ENCODE measurements at regions not wholly inside any gene's neighbourhood (a gene's known extent, or its start where the extent isn't known, plus 50 kb on each side); places are given as distances from the start of the nearest gene placed in this dataset.
"Not testable (repeated sequence)": the region's sequence is repeated elsewhere in the genome, so short reads cannot be mapped to it uniquely, and the experiment has no call there.

DNA sequence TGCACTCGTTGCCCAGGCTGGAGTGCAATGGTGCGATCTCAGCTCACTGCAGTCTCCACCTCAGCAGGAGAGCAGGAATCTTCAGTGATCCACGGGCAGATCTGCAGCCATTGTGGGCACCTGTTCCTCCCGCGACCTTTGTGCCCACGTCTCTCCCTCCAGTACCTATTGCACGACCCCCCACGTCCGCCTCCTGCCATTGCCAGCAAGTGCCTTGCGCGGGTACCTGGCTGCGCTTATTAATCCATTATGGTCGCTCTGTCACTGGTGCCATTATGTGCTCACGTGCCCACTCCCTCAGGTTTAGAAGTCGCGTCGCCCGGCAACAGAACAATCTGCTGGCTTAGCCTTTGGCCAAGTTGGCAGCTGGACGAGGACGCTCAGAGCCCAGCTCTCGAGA lies 146.2 kb upstream of the C1QTNF3 start:
- FAIRE-seq = not testable (repeated sequence)

DNA sequence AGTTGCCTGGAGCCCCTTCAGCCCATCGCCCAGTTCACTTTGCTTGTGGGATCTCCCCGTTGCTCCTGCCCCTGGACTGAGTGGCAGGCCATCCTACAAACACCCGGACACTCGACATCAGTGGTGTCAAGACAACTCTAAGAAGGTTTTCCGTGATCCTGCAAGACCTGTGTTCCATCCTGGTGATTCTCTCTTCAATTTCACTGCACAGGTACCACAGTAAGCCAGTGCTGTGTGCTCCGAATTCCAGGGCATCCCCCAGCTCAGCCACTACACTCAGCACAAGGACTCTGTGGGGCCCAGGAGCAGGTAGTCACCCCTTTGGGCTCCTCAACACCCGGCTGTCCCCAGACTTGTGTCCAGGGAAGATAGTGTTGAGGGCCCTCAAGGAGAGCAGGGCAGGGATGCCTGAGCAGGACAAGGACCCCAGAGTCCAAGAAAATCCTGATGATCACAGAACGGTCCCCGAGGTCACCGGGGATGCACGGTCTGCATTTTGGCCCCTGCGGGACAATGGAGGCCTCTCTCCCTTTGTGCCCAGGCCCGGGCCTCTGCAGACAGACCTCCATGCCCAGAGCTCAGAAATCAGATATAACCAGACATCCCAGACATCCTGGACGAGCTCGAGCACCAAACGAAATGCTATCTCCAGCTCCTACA lies 146.9 kb upstream of the C1QTNF3 start:
- FAIRE-seq = not testable (repeated sequence)

DNA sequence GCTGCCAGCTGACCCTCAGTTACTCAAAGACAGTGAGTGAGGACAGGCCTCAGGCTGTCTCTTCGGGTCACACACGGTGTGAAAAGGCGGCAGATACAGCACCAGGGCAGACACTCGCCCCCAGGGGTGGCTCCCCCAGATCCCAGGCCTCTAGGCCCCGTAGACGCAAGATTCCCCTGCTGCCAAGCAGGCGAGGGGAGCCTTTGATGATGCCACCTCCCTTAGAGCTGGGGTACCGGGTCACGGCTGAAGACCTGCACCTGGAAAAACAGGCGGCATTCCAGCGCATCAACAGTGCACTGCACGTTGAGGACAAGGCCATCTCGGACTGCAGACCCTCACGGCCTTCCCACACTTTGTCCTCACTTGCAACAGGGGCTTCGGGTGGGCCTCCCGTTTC lies 147.5 kb upstream of the C1QTNF3 start:
- FAIRE-seq = not testable (repeated sequence)

DNA sequence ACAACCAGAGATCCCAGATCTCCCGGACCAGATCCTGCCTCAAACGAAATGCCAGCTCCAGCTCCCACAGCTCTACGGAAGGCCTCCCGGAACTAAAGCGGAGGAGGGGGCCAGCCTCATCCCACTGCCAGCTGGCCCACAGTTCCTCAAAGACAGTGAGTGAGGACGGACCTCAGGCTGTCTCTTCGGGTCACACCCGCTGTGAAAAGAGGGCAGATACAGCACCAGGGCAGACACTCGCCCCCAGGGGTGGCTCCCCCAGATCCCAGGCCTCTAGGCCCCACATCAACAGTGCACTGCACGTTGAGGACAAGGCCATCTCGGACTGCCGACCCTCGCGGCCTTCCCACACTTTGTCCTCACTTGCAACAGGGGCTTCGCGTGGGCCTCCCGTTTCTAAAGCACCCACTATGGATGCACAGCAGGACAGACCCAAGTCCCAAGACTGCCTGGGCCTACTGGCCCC lies 148.3 kb upstream of the C1QTNF3 start:
- not testable (repeated sequence) for FAIRE-seq

DNA sequence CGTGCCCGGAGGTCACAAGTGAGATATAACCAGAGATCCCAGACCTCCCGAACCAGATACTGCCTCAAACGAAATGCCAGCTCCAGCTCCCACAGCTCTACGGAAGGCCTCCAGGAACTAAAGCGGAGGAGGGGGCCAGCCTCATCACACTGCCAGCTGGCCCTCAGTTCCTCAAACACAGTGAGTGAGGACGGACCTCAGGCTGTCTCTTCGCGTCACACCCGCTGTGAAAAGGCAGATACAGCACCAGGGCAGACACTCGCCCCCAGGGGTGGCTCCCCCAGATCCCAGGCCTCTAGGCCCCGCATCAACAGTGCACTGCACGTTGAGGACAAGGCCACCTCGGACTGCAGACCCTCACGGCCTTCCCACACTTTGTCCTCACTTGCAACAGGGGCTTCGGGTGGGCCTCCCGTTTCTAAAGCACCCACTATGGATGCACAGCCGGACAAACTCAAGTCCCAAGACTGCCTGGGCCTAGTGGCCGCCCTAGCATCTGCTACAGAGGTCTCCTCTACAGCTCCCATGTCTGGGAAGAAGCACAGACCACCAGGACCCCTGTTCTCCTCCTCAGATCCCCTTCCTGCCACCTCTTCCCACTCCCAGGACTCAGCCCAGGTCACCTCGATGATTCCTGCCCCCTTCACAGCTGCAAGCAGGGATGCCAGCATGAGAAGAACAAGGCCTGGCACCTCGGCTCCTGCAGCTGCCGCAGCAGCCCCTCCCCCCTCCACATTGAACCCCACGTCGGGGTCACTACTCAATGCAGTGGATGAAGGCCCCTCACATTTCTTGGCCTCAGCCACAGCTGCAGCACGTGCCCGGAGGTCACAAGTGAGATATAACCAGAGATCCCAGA lies 149.3 kb upstream of the C1QTNF3 start:
- not testable (repeated sequence) for FAIRE-seq

DNA sequence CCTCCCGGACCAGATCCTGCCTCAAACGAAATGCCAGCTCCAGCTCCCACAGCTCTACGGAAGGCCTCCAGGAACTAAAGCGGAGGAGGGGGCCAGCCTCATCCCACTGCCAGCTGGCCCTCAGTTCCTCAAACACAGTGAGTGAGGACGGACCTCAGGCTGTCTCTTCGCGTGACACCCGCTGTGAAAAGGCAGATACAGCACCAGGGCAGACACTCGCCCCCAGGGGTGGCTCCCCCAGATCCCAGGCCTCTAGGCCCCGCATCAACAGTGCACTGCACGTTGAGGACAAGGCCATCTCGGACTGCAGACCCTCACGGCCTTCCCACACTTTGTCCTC lies 149.9 kb upstream of the C1QTNF3 start:
- not testable (repeated sequence) for FAIRE-seq

DNA sequence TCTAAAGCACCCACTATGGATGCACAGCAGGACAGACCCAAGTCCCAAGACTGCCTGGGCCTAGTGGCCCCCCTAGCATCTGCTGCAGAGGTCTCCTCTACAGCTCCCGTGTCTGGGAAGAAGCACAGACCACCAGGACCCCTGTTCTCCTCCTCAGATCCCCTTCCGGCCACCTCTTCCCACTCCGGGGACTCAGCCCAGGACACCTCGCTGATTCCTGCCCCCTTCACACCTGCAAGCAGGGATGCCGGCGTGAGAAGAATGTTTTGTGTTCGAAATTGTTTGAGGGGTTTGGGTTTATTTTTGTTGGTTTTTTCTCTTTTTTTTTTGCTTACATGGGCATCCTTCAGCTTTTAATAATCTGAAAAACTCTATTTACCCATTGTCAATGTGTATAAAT lies 150.3 kb upstream of the C1QTNF3 start:
- not testable (repeated sequence) for FAIRE-seq

DNA sequence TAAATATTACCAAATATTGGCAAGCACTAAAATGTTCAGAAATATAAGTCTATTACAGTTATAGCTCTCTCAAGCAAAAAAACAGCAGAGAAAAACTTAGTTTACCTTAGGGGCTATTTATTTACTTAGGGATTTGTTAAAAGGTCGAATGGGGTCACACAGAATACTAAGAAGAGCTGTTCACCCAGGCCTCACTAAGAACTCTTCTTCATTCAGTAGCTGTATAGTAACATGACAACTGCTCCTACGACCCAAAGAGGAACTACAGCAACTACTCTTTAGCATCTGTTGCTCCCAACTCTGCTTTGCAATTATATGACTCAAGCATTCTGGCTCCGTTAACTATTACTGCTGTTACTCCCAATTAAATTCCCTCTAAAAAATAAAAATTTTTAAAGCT lies 150.8 kb upstream of the C1QTNF3 start:
- not testable (repeated sequence) for FAIRE-seq

DNA sequence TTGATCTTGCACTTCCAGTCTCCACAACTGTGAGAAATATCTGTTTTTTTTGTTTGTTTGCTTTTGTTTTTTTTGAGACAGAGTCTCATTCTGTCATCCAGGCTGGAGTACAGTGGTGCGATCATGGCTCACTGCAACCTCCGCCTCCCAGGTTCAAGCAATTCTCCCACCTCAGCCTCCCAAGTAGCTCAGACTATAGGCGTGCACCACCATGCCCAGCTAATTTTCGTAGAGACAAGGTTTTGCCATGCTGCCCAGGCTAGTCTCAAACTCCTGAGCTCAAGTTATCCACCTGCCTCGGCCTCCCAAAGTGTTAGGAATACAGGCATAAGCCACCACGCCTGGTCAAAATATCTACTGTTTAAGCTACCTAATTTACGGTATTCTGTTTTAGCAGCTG lies 153.1 kb upstream of the C1QTNF3 start:
- FAIRE-seq = not testable (repeated sequence)

DNA sequence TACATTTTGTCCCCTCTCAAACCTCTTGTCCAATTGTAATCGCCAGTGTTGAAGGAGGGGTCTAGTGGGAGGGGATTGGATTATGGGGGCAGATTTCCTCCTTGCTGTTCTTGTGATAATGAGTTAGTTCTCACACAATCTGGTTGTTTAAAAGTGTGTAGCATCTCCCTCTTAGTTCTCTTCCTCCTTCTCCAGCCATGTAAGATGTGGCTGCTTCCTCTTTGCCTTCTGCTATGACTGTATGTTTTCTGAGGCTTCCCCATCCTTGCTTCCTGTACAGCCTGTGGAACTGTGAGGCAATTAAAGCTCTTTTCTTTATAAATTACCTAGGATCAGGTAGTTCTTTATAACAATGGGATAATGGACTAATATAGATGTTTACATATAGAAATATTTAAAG lies 162.3 kb upstream of the C1QTNF3 start:
- FAIRE-seq = not testable (repeated sequence)

DNA sequence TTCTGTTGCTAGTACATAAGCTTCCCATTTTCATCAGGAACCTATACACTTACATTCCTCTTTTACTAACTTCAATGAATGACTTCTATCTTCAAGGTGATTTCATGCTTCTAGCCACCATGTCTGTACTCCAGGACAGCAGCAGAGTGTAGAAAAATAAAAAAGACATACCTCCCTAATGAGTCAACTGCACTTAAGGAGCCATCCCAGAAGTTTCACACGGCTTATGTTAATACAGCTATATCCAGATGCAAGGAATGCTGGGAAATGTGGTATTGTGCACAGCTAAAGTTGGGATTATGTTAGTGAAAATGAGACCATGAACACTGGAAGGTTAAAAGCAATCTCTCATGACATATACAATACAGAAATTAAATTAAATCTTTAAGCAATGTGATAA lies 174.4 kb upstream of the C1QTNF3 start:
- not testable (repeated sequence) for FAIRE-seq

DNA sequence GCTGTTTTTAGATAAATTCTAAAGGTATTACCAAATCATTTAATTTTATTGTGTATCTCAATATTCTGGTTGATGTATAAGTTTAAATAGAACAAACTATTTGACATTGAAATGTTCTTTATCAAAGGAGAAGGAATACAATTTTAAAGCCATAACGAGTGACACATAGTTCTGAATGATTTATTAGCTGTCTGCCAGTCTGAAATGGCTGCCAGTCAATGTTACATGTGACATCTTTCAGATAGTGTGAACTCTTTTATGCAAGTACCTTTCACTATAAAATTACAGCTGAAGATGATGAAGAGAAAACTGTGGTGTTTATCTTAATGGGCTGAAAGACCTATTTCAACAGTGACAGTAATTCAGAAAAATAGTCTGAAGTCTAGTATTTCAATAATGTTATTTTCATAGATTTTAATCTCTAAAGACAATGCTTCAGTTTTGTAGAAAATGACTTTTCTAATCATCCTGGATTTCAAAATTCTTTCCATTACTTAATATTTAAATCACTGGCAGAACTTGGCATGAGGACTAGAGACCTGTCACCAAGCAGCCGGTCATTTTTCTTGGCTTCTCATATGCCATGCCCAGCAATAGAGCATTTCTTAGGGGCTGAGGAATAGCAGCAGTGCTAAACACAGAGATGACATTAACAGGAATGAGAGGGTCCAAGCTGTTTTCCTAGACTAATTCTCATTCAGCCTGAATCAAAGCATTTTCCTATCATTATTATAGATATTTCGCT lies 178.5 kb upstream of the C1QTNF3 start:
- FAIRE-seq = not testable (repeated sequence)

DNA sequence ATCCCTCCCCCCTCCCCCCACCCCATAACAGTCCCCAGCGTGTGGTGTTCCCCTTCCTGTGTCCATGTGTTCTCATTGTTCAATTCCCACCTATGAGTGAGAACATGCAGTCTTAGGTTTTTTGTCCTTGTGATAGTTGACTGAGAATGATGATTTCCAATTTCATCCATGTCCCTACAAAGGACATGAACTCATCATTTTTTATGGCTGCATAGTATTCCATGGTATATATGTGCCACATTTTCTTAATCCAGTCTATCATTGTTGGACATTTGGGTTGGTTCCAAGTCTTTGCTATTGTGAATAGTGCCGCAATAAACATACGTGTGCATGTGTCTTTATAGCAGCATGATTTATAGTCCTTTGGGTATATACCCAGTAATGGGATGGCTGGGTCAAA lies 180.1 kb upstream of the C1QTNF3 start:
- FAIRE-seq = not testable (repeated sequence)

DNA sequence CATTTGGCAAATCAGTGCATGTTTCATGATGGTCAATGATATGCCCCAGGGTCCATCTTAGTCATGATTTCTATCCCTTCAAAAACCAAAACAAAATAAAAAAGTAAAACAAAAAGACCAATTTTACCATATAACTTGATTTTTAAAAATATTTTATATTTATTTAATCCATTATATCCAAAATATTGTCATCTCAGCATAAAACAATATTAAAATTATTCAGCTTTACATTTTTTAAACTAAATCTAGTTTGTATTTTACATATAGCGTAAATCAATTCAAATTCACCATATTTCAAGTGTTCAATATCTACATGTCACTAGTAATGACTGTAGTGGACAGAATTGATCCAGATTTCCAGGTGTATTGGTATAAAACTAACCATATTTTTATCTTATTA lies 187.4 kb upstream of the C1QTNF3 start:
- not testable (repeated sequence) for FAIRE-seq

DNA sequence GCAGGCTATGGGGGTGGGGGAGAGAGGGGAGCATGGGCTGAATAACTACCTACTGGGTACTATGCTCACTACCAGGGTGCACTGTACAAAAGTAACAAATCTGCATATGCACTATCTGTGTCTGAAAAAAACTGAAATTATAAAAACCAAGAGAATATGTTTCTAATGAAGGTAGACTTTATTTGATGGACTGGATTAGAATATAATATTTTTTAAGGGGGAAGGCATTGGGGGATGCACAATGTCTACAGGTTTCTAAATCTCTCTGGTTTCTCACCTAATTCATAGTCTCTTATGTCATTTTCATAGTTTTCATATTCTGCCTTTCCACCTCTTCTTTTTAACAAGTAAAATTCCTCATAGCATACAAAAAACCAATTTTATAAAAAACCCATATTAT lies 200.8 kb upstream of the C1QTNF3 start:
- not testable (repeated sequence) for FAIRE-seq

DNA sequence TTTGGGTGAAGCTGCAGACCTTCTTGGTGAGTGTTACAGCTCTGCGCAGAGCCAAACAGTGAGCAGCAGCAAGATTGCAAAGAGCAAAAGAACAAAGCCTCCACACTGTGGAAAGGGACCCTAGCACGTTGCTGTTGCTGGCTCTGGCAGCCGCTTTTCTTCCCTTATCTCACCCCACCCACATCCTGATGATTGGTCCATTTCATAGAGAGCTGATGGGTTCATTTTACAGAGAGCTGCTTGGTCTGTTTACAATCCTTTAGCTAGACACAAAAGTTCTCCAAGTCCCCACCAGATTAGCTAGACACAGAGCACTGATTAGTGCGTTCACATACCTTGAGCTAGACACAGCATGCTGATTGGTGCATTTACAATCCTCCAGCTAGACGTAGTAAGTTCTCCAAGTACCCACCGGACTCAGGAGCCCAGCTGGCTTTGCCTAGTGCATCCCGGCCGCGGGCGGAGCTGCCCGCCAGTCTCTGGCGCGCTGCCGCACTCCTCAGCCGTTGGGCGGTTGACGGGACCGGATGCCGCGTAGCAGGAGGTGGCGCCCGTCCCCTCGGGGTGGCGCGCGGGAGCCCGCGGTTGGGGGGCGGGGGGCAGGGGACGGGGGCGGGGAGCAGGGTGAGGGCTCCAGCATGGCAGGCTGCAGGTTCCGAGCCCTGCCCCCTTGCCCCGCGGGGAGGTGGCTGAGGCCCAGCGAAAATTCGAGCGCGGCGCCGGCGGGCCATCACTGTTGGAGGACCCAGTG lies 201.4 kb upstream of the C1QTNF3 start:
- FAIRE-seq = not testable (repeated sequence)

DNA sequence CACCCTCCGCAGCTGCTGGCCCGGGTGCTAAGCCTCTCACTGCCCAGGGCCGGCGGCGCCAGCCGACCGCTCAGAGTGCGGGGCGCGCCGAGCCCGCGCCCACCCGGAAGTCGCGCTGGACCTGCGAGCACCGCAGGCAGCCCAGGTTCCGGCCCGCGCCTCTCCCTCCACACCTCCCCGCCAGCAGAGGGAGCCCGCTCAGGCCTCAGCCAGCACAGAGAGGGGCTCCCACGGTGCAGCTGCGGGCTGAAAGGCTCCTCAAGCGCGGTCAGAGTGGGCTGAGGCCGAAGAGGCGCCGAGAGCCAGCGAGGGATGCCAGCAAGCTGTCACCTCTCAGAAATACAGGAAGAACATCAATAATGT lies 202.0 kb upstream of the C1QTNF3 start:
- not testable (repeated sequence) for FAIRE-seq

DNA sequence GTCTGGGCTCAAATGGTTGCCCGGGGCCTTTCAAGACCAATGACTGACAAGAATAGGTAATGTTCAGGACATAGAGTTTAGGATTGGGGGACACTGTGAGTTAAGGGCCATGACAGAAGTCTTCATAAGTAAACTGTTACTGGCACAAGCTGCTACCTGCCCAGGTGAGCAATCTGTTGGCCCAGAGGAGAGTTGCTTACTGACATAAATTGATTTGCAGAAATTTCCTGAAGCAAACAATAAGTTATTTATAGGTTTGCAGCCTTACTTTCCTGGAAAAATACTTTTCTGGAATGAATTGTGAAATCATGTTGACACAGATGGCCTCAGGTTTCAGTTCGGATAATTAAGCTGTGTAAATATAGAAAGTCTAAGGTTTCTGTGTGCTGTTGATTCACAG lies 202.8 kb upstream of the C1QTNF3 start:
- FAIRE-seq = peak; percentile 76

DNA sequence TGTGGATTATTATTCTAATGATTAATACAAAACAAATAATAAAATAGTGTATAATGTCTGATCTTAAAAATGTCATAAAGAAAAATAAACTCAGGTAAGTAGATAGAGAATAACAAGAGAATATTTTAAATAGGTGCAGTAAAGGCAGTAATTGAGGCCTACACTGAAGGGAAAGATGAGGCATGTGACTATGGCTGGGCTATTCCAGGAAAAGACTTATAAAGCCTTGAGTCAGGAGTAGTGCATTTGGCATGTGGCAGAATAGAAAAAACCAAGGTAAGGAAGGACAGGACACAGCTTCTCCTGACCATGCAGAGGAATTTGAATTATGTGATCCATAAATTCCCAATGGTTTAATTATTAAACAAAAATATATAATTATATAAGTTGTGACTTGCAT lies 215.6 kb upstream of the C1QTNF3 start:
- peak; percentile 5 for FAIRE-seq

DNA sequence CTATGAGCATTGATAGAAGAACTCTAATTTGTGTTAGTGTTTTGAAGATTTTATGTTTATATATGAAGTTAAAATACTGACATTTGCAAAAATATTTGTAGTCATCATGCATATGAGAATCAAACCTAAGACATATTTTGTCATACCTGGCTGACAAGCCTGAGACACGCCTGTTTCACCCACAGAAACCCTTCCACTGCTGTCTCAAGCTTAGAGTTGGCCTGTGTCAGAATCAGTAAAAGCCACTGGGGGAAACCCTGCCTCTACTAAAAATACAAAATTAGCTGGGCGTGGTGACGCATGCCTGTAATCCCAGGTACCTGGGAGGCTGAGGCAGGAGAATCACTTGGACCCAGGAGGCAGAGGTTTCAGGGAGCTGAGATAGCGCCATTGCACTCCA lies 218.0 kb upstream of the C1QTNF3 start:
- FAIRE-seq = not testable (repeated sequence)

DNA sequence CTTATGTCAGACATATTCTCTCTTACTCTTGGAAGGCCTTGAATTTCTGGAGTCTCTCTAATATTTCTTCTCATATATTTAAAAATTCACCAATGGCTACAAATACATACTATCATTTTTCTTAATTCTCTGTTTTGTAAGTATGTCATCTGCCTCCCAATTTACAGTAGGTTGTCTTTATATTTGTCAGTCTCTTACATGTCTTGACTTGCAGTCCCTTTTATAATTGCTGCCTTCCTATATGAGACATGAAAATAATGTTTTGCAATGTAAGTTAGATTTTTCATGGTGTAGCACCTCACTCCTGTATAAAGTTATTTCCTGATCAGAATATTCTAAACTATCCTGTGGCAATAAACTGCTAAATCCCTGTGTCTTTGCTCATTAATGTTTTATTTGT lies 223.1 kb upstream of the C1QTNF3 start:
- not testable (repeated sequence) for FAIRE-seq

DNA sequence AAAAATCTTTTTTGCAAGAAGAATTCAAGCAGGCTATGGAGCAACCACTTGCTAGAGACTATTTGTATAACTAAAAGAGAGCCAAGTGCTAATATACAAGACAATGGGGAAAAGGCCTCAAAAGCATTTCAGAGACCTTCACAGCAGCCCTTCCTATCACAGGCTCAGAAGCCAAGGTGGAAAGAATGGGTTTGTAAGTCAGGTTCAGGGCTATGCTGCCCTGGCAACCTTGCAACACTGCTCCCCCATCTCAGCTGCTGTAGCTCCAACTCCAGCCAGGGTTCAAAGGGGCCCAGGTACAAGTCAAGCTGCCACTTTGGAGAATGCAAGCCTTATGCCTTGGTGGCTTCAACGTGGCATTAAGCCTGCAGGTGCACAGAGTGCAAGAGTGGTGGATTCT lies 253.7 kb upstream of the C1QTNF3 start:
- FAIRE-seq = not testable (repeated sequence)

DNA sequence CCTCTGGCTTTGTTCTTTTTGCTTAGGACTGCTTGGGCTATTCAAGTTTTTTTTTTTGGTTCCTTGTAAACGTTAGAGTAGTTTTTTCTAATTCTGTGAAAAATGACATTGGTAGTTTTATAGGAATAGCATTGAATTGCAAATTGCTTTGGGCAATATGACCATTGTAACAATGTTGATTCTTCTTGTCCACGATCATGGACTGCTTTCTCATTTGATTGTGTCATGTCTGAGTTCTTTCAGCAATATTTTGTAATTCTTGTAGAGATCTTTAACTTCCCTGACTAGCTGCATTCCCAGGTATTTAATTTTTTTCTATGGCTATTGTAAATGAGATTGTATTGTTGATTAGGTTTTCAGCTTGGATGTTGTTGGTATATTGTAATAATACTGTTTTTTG lies 286.2 kb upstream of the C1QTNF3 start:
- FAIRE-seq = not testable (repeated sequence)
